ENCODE measurements at regions not wholly inside any gene's neighbourhood (a gene's known extent, or its start where the extent isn't known, plus 50 kb on each side); places are given as distances from the start of the nearest gene placed in this dataset.
A peak's percentile ranks its signal among the peaks of the same experiment; 100 is the strongest.

DNA sequence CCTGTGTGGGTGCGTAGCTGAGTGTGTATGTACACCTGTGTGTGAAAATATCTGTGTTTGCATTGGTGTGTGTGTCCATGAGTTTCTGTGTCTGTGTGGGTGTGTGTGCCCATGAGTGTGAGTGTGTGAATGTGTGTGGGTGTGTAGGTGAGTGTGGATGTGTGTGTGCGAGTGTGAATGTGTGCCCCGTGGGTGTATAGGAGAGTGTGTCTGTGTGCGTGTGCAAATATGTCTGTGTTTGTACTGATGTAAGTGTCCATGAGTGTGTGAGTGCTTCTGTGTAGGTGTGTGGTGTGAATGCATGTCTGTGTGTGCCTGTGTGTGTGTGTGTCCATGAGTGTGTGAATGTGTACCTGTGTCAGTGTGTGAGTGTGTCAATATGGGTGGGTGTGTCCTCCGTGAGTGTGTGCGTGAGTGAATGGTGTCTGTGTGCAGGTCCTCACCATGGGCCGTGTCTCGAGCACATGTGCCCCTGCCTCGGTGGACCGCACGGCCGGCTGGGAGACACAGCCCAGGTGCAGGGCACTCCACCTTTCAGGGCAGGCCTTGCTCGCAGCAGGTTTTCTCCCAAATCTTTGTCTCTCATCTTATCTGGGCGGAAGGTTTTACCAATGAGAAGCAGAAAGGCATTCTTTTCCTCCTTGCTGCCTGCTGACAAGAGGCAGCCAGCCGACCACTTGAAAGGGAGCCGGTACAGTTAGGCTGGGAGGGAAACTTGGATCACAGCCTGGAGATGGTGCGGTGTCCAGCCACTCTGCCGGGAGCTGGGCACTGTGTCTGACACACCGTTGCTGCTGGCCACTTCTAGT, 107.1 kb upstream of the FAM20C start:
- no peak for DNase-seq

DNA sequence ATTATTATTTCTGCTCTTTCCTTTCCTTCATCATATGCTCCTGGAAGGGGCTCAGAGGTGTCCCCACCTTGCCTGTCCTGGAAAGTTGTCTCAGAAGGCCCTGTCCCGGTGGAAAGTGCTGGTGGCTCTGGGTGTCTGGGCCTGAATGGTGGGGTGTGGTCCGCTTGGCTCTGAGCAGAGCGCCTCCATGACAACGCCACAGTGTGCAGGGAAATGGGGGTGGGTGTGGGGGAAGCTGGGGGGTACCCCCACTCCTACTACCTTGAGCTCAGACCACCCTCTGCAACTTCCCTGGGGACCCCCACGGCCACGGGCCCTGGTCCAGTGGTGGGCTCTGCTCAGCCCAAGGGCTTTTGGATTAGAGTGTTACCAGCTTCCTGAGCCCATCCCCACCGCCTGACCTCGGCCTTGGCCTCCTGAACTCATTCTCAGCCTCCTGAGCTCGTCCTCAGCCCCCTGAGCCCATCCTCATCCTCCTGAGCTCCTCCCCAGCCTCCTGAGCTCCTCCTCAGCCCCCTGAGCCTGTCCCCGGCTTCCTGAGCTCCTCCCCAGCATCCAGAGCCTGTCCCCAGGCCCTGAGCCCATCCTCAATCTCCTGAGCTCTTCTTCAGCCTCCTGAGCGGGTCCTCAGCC, 106.4 kb upstream of the FAM20C start:
- no peak for DNase-seq

GRCh38 chr7:86629-87028, 105.7 kb upstream of the FAM20C start:
- DNase-seq = no peak

GRCh38 chr7:87047-87446, 105.3 kb upstream of the FAM20C start:
- no peak for DNase-seq

GRCh38 chr7:87671-88070, 104.7 kb upstream of the FAM20C start:
- no peak for DNase-seq

DNA sequence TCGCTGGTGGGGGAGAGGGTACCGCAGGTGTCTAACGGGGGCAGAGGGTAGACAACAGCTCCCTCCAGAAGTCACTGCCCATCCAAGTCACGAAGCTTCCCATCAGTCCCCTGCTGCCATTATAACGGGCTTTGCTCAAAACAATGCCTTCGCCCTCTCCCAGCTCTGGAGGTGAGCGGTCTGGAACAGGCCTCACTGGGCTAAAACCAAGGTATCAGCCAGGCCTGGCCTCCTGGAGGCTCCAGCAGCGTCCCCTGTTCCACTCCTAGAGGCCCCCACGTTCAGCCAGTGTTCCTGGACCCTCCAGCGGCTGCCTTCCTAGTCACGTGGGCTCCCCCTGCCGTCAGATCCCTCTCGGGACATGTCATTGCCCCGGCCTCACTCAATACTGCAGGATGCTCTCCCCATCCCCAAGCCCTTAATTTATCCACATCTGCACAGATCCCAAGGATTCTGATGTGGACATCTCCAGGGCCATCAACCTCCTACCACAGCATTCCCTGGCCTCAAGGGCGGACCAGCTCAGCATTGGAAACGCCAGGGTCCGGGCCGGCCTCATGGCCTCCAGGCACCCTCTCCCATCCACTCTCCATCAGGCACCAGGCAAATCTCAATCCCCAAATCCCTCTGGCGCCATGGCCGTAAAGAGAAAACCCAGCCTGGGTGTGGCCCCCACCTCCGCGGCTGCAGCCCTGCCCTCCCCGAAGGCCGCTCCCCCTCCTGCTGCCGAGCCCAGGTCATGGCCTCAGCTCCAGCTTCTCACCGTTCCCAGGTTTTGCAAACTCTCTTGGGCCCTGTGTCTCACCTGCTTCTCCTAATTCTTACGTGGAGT, 104.1 kb upstream of the FAM20C start:
- no peak for DNase-seq

- DNase-seq = no peak
These were observed 103.5 kb upstream of the FAM20C start for GRCh38 chr7:88927-89231.

GRCh38 chr7:89232-90019, 102.9 kb upstream of the FAM20C start:
- DNase-seq = peak; percentile 71

GRCh38 chr7:90111-91063, 102.0 kb upstream of the FAM20C start:
- peak; percentile 73 for DNase-seq

- no peak for DNase-seq
These were observed 100.8 kb upstream of the FAM20C start for GRCh38 chr7:91396-92175.

DNA sequence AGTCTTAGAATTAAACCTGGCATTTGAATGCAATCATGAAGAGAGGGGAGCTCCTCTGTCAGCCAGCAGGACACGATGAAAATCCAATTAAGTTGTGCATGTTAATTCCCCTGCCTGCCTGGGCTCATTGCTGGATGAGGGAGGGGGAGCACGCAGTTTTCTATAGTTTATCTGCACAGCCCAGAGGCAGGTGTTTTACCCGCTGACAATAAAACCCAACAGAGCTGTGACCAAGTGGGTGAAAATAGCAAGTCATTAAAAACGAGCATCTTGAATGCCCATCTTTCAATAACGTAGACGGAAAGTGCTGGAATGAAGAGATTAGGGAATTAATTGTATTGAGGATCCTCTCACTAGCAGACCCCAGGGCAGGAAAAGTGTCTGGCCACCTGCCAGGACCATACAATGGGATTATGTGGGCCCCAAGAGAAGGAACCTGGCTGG, 100.1 kb upstream of the FAM20C start:
- DNase-seq = no peak

DNA sequence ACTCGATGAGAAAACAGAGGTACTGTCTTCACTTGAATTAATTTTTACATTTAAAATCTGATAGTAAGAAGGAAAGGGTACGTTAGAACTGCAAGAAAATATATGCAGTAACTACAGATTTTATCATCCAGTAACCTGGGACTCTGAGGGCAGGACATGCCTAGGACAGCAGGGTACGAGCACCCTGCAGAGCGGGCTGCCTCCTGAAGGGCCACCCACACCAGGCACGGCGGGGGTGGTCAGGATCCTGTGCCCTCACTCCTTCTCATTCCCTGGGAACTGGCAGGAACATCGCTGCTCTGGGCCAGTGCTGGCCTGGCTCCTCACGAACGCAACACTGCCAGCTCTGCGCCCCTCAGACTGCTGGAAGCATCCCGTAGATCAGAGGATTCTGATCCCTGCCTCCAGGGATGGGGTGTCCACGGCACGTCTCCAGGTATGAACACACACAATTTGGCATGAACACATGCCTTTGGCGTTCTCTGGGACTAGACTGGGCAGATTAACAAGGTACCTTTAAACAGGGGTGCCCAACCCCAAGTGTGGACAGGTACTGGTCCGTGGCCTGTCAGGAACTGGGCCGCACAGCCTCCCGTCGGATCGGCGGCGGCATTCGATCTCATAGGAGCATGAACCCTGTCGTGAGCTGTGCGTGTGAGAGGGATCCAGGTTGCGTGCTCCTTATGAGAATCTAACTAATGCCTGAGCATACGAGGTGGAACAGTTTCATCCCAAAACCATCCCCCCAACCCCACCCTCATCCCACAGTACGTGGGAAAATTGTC, 99.3 kb upstream of the FAM20C start:
- DNase-seq = no peak

- DNase-seq = no peak
These were observed 98.0 kb upstream of the FAM20C start for GRCh38 chr7:94251-94801.

DNA sequence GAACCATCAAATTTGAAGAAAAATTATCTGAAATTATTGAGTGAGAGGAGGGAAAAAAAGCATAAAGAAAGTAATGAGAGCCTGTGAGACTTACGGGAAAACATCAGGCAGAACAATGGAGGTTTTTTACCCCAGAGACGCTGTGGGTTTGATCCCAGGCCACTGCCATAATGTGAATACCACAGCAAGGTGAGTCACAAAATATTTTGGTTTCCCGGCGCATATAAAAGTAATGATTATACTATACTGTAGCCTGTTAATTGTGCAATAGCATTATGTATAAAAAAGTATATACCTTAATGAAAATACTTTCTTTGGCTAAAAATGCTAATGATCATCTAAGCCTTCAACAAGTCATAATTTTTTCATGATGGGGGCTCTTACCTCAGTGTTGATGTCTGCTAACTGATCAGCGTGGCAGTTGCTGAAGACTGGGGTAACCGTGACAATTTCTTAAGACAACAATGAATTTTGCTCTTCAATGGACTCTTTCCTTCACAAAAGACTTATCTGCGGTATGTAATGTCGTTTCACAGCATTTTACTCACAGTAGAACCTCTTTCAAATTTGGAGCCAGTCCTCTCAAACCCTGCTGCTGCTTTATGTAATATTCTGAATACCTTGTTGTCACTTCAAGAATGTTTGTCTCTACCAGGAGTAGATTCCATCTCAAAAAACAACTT, 97.0 kb upstream of the FAM20C start:
- DNase-seq = no peak

DNA sequence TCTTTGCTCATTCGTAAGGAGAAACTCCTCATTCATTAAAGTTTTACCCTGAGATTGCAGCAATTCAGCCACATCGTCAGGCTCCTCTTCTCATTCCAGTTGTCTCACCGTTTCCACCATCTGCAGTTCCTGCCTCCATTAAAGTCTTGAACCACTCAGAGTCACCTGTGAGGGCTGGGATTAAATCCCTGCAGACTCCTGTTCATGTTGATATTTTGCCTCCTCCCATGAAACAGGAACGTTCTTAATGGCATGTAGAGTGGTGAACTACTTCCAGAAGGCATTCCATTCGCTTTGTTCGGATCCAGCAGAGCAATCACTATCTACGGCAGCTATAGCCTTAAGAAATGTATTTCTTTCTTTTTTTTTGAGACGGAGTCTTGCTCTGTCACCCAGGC, 96.5 kb upstream of the FAM20C start:
- DNase-seq = no peak

DNA sequence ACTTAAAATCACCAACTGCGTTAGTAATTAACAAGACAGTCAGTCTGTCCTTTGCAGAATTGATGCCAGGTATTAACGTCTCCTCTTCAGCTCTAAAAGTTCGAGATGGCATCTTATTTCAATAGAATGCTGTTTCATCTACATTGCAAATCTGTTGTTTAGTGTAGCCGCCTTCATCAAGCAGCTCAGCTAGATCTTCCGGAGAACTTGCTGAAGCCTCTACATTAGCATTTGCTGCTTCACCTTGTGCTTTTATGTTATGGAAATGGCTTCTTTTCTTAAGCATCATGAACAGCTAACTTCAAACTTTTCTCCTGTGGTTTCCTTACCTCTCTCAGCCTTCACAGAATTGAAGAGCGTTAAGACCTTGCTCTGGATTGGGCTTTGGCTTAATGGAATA, 95.5 kb upstream of the FAM20C start:
- no peak for DNase-seq

GRCh38 chr7:97310-97841, 95.0 kb upstream of the FAM20C start:
- no peak for DNase-seq

All from tongue (tissue), 1 donor.